ENCODE measurements at regions not wholly inside any gene's neighbourhood (a gene's known extent, or its start where the extent isn't known, plus 50 kb on each side); places are given as distances from the start of the nearest gene placed in this dataset.

DNA sequence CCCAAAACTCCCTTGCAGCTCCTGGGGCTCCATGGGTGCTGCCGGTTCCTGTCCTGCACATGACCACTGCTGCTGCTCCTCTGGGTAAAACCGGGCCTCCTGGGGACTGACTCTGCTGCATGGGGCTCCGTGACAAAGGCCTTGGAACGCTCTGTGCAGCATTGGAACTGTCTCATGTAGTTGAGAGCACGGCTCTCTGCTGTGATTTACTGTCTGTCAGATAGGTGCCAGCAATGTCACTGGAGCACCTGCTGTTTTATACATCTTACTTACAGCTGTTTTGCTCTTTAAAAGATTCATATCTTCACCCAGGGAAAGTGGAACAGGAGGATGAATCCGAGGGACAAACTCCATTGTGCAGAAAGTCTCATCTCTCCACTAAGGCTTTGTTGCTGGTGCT is 138.1 kb downstream of the YIPF5 start:
- no peaks in the 10 kb centered on the region for H3K9me3 Mint-ChIP-seq (ENCODE audit: unreplicated experiment)
- H3K27ac Mint-ChIP-seq (ENCODE audit: unreplicated experiment), result no peak overlapping the region
- no peaks in the 10 kb centered on the region for H3K36me3 Mint-ChIP-seq (ENCODE audit: low read depth, unreplicated experiment)
- H3K4me1 Mint-ChIP-seq (ENCODE audit: unreplicated experiment), result no peaks in the 10 kb centered on the region
- H3K27me3 Mint-ChIP-seq (ENCODE audit: unreplicated experiment), result no peaks in the 10 kb centered on the region
- H3K4me3 Mint-ChIP-seq (ENCODE audit: unreplicated experiment), result no peak overlapping the region
- TF ChIP-seq, protein P1, sequence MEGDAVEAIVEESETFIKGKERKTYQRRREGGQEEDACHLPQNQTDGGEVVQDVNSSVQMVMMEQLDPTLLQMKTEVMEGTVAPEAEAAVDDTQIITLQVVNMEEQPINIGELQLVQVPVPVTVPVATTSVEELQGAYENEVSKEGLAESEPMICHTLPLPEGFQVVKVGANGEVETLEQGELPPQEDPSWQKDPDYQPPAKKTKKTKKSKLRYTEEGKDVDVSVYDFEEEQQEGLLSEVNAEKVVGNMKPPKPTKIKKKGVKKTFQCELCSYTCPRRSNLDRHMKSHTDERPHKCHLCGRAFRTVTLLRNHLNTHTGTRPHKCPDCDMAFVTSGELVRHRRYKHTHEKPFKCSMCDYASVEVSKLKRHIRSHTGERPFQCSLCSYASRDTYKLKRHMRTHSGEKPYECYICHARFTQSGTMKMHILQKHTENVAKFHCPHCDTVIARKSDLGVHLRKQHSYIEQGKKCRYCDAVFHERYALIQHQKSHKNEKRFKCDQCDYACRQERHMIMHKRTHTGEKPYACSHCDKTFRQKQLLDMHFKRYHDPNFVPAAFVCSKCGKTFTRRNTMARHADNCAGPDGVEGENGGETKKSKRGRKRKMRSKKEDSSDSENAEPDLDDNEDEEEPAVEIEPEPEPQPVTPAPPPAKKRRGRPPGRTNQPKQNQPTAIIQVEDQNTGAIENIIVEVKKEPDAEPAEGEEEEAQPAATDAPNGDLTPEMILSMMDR (IDR thresholded peaks at IDR 0.05; ENCODE audit: unreplicated experiment), result no peak
- DNase-seq (ENCODE audit: low spot score), result no peak

DNA sequence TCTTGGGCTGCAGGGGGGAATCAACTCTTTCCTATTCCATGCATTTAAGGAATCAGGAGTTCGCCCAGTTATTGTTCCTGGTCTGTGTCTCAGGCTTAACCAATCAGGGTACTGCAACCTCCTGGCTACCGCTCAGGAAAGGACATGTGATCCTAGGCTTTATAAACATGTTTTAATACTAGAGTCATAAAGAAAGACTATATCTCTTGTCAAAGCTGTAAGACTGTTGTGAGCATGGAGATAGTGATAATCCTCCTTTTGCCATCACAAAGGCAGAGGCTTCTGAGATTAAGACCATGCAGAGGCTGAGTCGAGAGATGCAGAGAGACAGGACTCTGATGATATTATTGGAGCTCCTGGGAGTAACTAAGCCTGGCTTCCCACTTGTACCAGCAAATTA is 137.0 kb downstream of the YIPF5 start:
- H3K4me1 Mint-ChIP-seq (ENCODE audit: unreplicated experiment), result no peaks in the 10 kb centered on the region
- no peak for DNase-seq (ENCODE audit: low spot score)
- H3K36me3 Mint-ChIP-seq (ENCODE audit: low read depth, unreplicated experiment), result no peaks in the 10 kb centered on the region
- TF ChIP-seq, protein P1 (IDR thresholded peaks at IDR 0.05; ENCODE audit: unreplicated experiment), result no peak
- no peak overlapping the region for H3K27ac Mint-ChIP-seq (ENCODE audit: unreplicated experiment)
- no peaks in the 10 kb centered on the region for H3K27me3 Mint-ChIP-seq (ENCODE audit: unreplicated experiment)
- H3K9me3 Mint-ChIP-seq (ENCODE audit: unreplicated experiment), result no peaks in the 10 kb centered on the region
- no peak overlapping the region for H3K4me3 Mint-ChIP-seq (ENCODE audit: unreplicated experiment)

DNA sequence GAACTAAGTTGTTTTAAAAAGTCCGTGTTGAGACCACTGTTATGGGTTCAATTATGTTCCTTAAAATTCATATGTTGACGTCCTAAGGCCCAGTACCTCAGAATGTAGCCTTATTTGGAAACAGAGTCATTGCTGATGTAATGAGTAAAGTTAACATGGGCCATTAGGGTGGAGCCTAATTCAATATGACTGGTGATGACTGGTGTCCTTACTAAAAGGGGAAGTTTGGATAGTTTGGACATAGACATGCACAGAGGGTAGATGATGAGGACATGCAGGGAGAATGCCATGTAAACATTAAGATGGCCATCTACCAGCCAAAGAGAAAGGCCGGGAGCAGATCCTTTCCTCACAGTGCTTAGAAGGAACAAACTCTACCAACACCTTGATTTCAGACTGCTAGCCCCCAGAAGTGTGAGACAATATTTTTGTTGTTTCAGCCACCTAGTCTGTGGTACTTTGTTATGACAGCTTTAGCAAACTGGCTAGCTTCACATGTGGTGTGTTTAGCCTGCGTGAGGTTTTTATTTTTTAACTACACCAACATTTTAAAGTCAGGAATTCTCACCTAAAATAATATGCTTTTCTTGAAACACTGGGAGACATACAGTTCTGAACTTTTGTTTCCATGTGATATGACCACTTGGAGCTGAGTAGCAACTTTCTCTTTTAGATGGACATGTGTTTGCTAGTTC is 135.3 kb downstream of the YIPF5 start:
- TF ChIP-seq, protein P1 (IDR thresholded peaks at IDR 0.05; ENCODE audit: unreplicated experiment), result no peak
- Mint-ChIP-seq H3K9me3 (ENCODE audit: unreplicated experiment) (no peaks in the 10 kb centered on the region), H3K4me1 (ENCODE audit: unreplicated experiment) (no peaks in the 10 kb centered on the region), H3K4me3 (ENCODE audit: unreplicated experiment) (no peak overlapping the region), H3K27me3 (ENCODE audit: unreplicated experiment) (no peaks in the 10 kb centered on the region), H3K27ac (ENCODE audit: unreplicated experiment) (no peak overlapping the region), H3K36me3 (ENCODE audit: low read depth, unreplicated experiment) (no peaks in the 10 kb centered on the region)
- DNase-seq (ENCODE audit: low spot score), result no peak

DNA sequence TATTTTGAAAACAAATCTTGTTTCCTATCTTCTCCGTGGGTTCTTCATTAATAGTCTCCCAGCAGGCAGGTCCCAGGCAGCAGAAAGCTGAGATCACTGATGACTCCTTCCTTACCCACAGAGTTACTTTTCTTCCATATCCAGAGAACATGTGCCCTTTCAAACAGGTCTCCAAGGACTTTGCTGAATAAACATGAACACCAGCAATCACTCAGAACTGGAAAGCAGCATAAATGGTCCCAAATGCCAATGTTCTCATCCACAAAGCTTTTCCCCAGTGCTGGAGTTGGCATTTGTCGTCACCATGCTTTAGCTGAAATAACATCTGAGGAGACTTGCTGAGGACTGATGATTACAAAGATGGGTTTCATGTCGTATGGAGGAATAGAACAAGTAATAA is 134.0 kb downstream of the YIPF5 start:
- H3K27ac Mint-ChIP-seq (ENCODE audit: unreplicated experiment), result no peak overlapping the region
- H3K4me3 Mint-ChIP-seq (ENCODE audit: unreplicated experiment), result no peak overlapping the region
- no peaks in the 10 kb centered on the region for H3K36me3 Mint-ChIP-seq (ENCODE audit: low read depth, unreplicated experiment)
- H3K4me1 Mint-ChIP-seq (ENCODE audit: unreplicated experiment), result no peaks in the 10 kb centered on the region
- H3K9me3 Mint-ChIP-seq (ENCODE audit: unreplicated experiment), result no peaks in the 10 kb centered on the region
- TF ChIP-seq, protein P1 (IDR thresholded peaks at IDR 0.05; ENCODE audit: unreplicated experiment), result no peak
- no peak for DNase-seq (ENCODE audit: low spot score)
- H3K27me3 Mint-ChIP-seq (ENCODE audit: unreplicated experiment), result no peaks in the 10 kb centered on the region

DNA sequence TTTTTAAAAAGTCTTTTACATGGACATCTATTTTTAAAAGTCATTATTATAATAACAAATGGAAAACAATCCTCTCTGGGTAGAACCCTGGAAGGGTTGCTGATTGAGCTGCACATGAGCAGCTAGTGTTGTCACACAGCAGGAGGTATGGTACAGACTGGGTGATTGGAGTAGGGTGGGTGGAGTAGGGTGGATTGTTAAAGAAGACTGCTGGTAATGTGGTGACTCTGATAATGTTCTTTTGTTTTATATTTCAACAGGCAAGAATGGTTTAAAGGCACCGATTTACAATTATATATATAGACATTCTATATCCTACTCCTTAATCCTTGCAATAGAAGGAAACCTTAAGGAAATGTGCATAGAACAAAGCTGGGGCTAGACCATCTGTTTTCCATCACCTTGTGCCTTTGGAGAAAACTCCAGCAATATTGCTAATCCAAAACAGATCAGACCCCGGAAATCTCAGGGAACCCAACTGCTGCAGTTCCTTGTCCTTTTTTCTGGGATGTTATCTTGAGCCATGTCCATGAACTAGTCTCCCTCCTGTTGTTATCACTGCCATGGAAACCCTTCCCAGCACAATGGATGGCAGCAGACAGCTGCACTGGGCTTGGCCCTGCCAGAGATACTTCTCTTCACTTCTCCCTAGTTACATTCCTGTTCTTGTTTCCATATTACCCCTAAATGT is 129.7 kb downstream of the YIPF5 start:
- TF ChIP-seq, protein P1 (IDR thresholded peaks at IDR 0.05; ENCODE audit: unreplicated experiment), result no peak
- Mint-ChIP-seq H3K27ac (ENCODE audit: unreplicated experiment) (no peak overlapping the region), H3K36me3 (ENCODE audit: low read depth, unreplicated experiment) (no peaks in the 10 kb centered on the region), H3K9me3 (ENCODE audit: unreplicated experiment) (no peaks in the 10 kb centered on the region), H3K4me1 (ENCODE audit: unreplicated experiment) (no peaks in the 10 kb centered on the region), H3K4me3 (ENCODE audit: unreplicated experiment) (no peak overlapping the region), H3K27me3 (ENCODE audit: unreplicated experiment) (no peaks in the 10 kb centered on the region)
- DNase-seq (ENCODE audit: low spot score), result no peak
